Islet of Langerhans (tissue), 1 donor: ENCODE measurements at regions not wholly inside any gene's neighbourhood (a gene's known extent, or its start where the extent isn't known, plus 50 kb on each side); places are given as distances from the start of the nearest gene placed in this dataset.

Experiments
- FAIRE-seq: peaks from one replicate; lab custom pipeline; 2011; peaks lifted over from hg19 to GRCh38; lab: Jason Lieb, UNC

GRCh38 chr17:34098699-34099098 lies 156.4 kb upstream of the CCL2 start:
- no peak for FAIRE-seq

- no peak for FAIRE-seq
Measured at GRCh38 chr17:34099859-34100515, 155.1 kb upstream of the CCL2 start.

- no peak for FAIRE-seq
Measured at GRCh38 chr17:34107019-34107418, 148.1 kb upstream of the CCL2 start.

GRCh38 chr17:34110315-34110714 lies 144.8 kb upstream of the CCL2 start:
- no peak for FAIRE-seq

- FAIRE-seq: no peak
Measured at GRCh38 chr17:34113089-34113488, 142.0 kb upstream of the CCL2 start.

GRCh38 chr17:34114174-34114573 lies 140.9 kb upstream of the CCL2 start:
- no peak for FAIRE-seq

GRCh38 chr17:34116306-34116705 lies 138.8 kb upstream of the CCL2 start:
- no peak for FAIRE-seq

GRCh38 chr17:34117332-34117731 lies 137.8 kb upstream of the CCL2 start:
- FAIRE-seq: no peak

- FAIRE-seq: no peak
Measured at GRCh38 chr17:34117811-34118210, 137.3 kb upstream of the CCL2 start.

- no peak for FAIRE-seq
Measured at GRCh38 chr17:34118564-34118963, 136.5 kb upstream of the CCL2 start.

- FAIRE-seq: no peak
Measured at GRCh38 chr17:34121311-34121710, 133.8 kb upstream of the CCL2 start.

- FAIRE-seq: no peak
Measured at GRCh38 chr17:34122515-34122914, 132.6 kb upstream of the CCL2 start.

- no peak for FAIRE-seq
Measured at GRCh38 chr17:34125010-34125409, 130.1 kb upstream of the CCL2 start.

- FAIRE-seq: no peak
Measured at GRCh38 chr17:34125921-34126320, 129.2 kb upstream of the CCL2 start.

- no peak for FAIRE-seq
Measured at GRCh38 chr17:34126496-34126895, 128.6 kb upstream of the CCL2 start.

- FAIRE-seq: no peak
Measured at GRCh38 chr17:34126965-34127364, 128.1 kb upstream of the CCL2 start.

- FAIRE-seq: no peak
Measured at GRCh38 chr17:34130544-34130943, 124.5 kb upstream of the CCL2 start.

GRCh38 chr17:34131386-34131785 lies 123.7 kb upstream of the CCL2 start:
- FAIRE-seq: no peak

GRCh38 chr17:34133350-34133749 lies 121.7 kb upstream of the CCL2 start:
- no peak for FAIRE-seq

GRCh38 chr17:34135841-34136240 lies 119.2 kb upstream of the CCL2 start:
- no peak for FAIRE-seq

GRCh38 chr17:34140006-34140405 lies 115.1 kb upstream of the CCL2 start:
- FAIRE-seq: no peak

- FAIRE-seq: no peak
Measured at GRCh38 chr17:34141590-34141989, 113.5 kb upstream of the CCL2 start.

- FAIRE-seq: no peak
Measured at GRCh38 chr17:34143430-34143829, 111.7 kb upstream of the CCL2 start.

- peak; percentile 72 for FAIRE-seq
Measured at GRCh38 chr17:34146440-34147043, 108.5 kb upstream of the CCL2 start.
